Uterus (tissue), 3 donors: ENCODE measurements at regions not wholly inside any gene's neighbourhood (a gene's known extent, or its start where the extent isn't known, plus 50 kb on each side); places are given as distances from the start of the nearest gene placed in this dataset.

Experiments used
- DNase-seq, 2 donors: peaks; one replicate each; pipeline ENCODE4 v3.0.0-alpha.2; 2019 to 2020
- H3K27ac ChIP-seq, 2 donors: fragments of 200-600 bp; sonication (generic); 1 replicate in 1 of 2; 2 replicates in 1 of 2; pipeline ENCODE4 v1.5.1; 2016 to 2018
- H3K27me3 ChIP-seq, 2 donors: fragments of 200-600 bp; sonication (generic); one replicate each; pipeline ENCODE4 v1.5.1; 2018 to 2019; ENCODE audit warnings: control low read depth in 1 of 2
- H3K36me3 ChIP-seq, 2 donors: fragments of 200-600 bp; sonication (generic); one replicate each; pipeline ENCODE4 v1.5.1; 2019; ENCODE audit warnings: control low read depth in 1 of 2
- H3K4me1 ChIP-seq, 2 donors: fragments of 200-600 bp; sonication (generic); one replicate each; pipeline ENCODE4 v1.5.1; 2018 to 2019; ENCODE audit warnings: control low read depth in 1 of 2
- H3K4me3 ChIP-seq, 2 donors: fragments of 200-600 bp; sonication (generic); 1 replicate in 1 of 2; 2 replicates in 1 of 2; pipeline ENCODE4 v1.5.1; 2018 to 2019; ENCODE audit warnings: mild to moderate bottlenecking in 1 of 2
- H3K9me3 ChIP-seq, 2 donors: fragments of 200-600 bp; sonication (generic); one replicate each; pipeline ENCODE4 v1.5.1; 2019; ENCODE audit warnings: control low read depth in 1 of 2
- CTCF ChIP-seq, 4 experiments: fragments of 200-600 bp in 2 of 4; fragments of 450-650 bp in 2 of 4; sonication (generic) in 2 of 4; IDR thresholded peaks; one replicate each; pipeline ENCODE4 v1.5.1; 2016 to 2019; ENCODE audit warnings: antibody characterized with exemption in 4 of 4, mild to moderate bottlenecking in 2 of 4, moderate library complexity in 1 of 4
- POLR2A ChIP-seq, 2 donors: fragments of 450-650 bp; IDR thresholded peaks; one replicate each; pipeline ENCODE4 v1.6.1; 2016; ENCODE audit warnings: antibody characterized with exemption in 2 of 2, mild to moderate bottlenecking in 1 of 2, moderate library complexity in 1 of 2
- intact Hi-C: fragments of 100-400 bp; cut with DNase I; formaldehyde crosslinking; loops from one replicate; pipeline ENCODE4 v1.15.1; 2023; ENCODE audit warnings: low total_unique reads
- donor health status: DM: yes; HTN: yes; CAD: no.

- H3K27me3 ChIP-seq = no peaks in the 10 kb centered on the region
- H3K9me3 ChIP-seq = no peaks in the 10 kb centered on the region
- intact Hi-C loops = no loop called here
- H3K4me1 ChIP-seq = no peaks in the 10 kb centered on the region
- H3K27ac ChIP-seq = no peak overlapping the region
- no peaks in the 10 kb centered on the region for H3K36me3 ChIP-seq
- no peak for TF ChIP-seq POLR2A (IDR thresholded peaks at IDR 0.05)
- TF ChIP-seq CTCF (IDR thresholded peaks at IDR 0.05) = no peak
- DNase-seq = no peak
- no peak overlapping the region for H3K4me3 ChIP-seq
These were observed 80.9 kb upstream of the VWC2 start for GRCh38 chr7:49692516-49692915.

- Histone ChIP-seq H3K36me3 (no peaks in the 10 kb centered on the region), H3K4me3 (no peak overlapping the region), H3K27ac (no peak overlapping the region), H3K4me1 (no peaks in the 10 kb centered on the region), H3K27me3 (no peaks in the 10 kb centered on the region), H3K9me3 (no peaks in the 10 kb centered on the region)
- no peak for TF ChIP-seq POLR2A (IDR thresholded peaks at IDR 0.05)
- no peak for TF ChIP-seq CTCF (IDR thresholded peaks at IDR 0.05)
- no peak for DNase-seq
- intact Hi-C loops = no loop called here
These were observed 77.5 kb upstream of the VWC2 start for GRCh38 chr7:49695971-49696370.

GRCh38 chr7:49700841-49701240 is 72.6 kb upstream of the VWC2 start:
- Histone ChIP-seq H3K36me3 (no peaks in the 10 kb centered on the region), H3K27ac (no peak overlapping the region), H3K27me3 (no peaks in the 10 kb centered on the region), H3K9me3 (no peaks in the 10 kb centered on the region), H3K4me1 (no peaks in the 10 kb centered on the region), H3K4me3 (no peak overlapping the region)
- intact Hi-C loops = no loop called here
- no peak for TF ChIP-seq POLR2A (IDR thresholded peaks at IDR 0.05)
- no peak for TF ChIP-seq CTCF (IDR thresholded peaks at IDR 0.05)
- DNase-seq = no peak

GRCh38 chr7:49702099-49702498 is 71.3 kb upstream of the VWC2 start:
- intact Hi-C loops = no loop called here
- no peak for TF ChIP-seq POLR2A (IDR thresholded peaks at IDR 0.05)
- no peak for TF ChIP-seq CTCF (IDR thresholded peaks at IDR 0.05)
- DNase-seq = no peak
- no peak overlapping the region for H3K27ac ChIP-seq
- no peaks in the 10 kb centered on the region for H3K4me1 ChIP-seq
- no peaks in the 10 kb centered on the region for H3K36me3 ChIP-seq
- H3K9me3 ChIP-seq = no peaks in the 10 kb centered on the region
- no peaks in the 10 kb centered on the region for H3K27me3 ChIP-seq
- no peak overlapping the region for H3K4me3 ChIP-seq

- no peak for DNase-seq
- intact Hi-C loops = no loop called here
- Histone ChIP-seq H3K4me3 (no peak overlapping the region), H3K27me3 (no peaks in the 10 kb centered on the region), H3K36me3 (no peaks in the 10 kb centered on the region), H3K4me1 (no peaks in the 10 kb centered on the region), H3K27ac (no peak overlapping the region), H3K9me3 (no peaks in the 10 kb centered on the region)
- no peak for TF ChIP-seq POLR2A (IDR thresholded peaks at IDR 0.05)
These were observed 70.1 kb upstream of the VWC2 start for GRCh38 chr7:49703337-49703736.

- H3K4me3 ChIP-seq = no peak overlapping the region
- no peaks in the 10 kb centered on the region for H3K36me3 ChIP-seq
- no peak for DNase-seq
- no peaks in the 10 kb centered on the region for H3K27me3 ChIP-seq
- H3K4me1 ChIP-seq = no peaks in the 10 kb centered on the region
- intact Hi-C loops = no loop called here
- H3K27ac ChIP-seq = no peak overlapping the region
- no peak for TF ChIP-seq POLR2A (IDR thresholded peaks at IDR 0.05)
- H3K9me3 ChIP-seq = no peaks in the 10 kb centered on the region
These were observed 69.6 kb upstream of the VWC2 start for GRCh38 chr7:49703881-49704280.
